ENCODE measurements at regions not wholly inside any gene's neighbourhood (a gene's known extent, or its start where the extent isn't known, plus 50 kb on each side); places are given as distances from the start of the nearest gene placed in this dataset.

GRCh38 chr15:62637574-62637897 lies 405.0 kb upstream of the TPM1 start:
- no peak for TF ChIP-seq CTCF (IDR thresholded peaks at IDR 0.05; ENCODE audit: insufficient read depth, low read depth, low read length)
- no peak for TF ChIP-seq EZH2 (IDR thresholded peaks at IDR 0.05; ENCODE audit: insufficient read depth, low read length)
